SK-N-SH treated with all-trans-retinoic acid at 6 μM for 48 hours (cell line): ENCODE measurements at regions not wholly inside any gene's neighbourhood (a gene's known extent, or its start where the extent isn't known, plus 50 kb on each side); places are given as distances from the start of the nearest gene placed in this dataset.

Experiments
- ARNTL ChIP-seq: fragments of 450-650 bp; formaldehyde crosslinking; IDR thresholded peaks from 2 replicates; pipeline ENCODE4 v1.5.0; 2020; ENCODE audit warnings: low read depth, mild to moderate bottlenecking, moderate library complexity, borderline replicate concordance
- CSRNP3 ChIP-seq: fragments of 250-450 bp; sonication (Bioruptor Pico); IDR thresholded peaks from 2 replicates; pipeline ENCODE4 v1.5.1; 2021; ENCODE audit warnings: mild to moderate bottlenecking, moderate library complexity
- ESRRG ChIP-seq: fragments of 250-450 bp; sonication (Bioruptor Pico); IDR thresholded peaks from 2 replicates; pipeline ENCODE4 v1.6.1; 2021; ENCODE audit warnings: mild to moderate bottlenecking
- GLIS3 ChIP-seq: fragments of 250-450 bp; sonication (Bioruptor Pico); IDR thresholded peaks from 2 replicates; pipeline ENCODE4 v1.5.0; 2020; ENCODE audit warnings: mild to moderate bottlenecking, moderate library complexity
- RARB ChIP-seq: fragments of 250-450 bp; sonication (Bioruptor Pico); IDR thresholded peaks from 2 replicates; pipeline ENCODE4 v1.8.0; 2021; ENCODE audit warnings: mild to moderate bottlenecking, moderate library complexity
- SNAI2 ChIP-seq: fragments of 250-450 bp; sonication (Bioruptor Pico); IDR thresholded peaks from 2 replicates; pipeline ENCODE4 v1.5.0; 2020; ENCODE audit warnings: mild to moderate bottlenecking, moderate library complexity
- TCF4 ChIP-seq: fragments of 250-450 bp; sonication (Bioruptor Pico); IDR thresholded peaks from 2 replicates; pipeline ENCODE4 v1.8.0; 2021; ENCODE audit warnings: mild to moderate bottlenecking, moderate library complexity, borderline replicate concordance
- ZFP3 ChIP-seq: fragments of 250-450 bp; sonication (Bioruptor Pico); IDR thresholded peaks from 2 replicates; pipeline ENCODE4 v1.5.0; 2020; ENCODE audit warnings: mild to moderate bottlenecking, moderate library complexity
- ZNF8 ChIP-seq: fragments of 450-650 bp; formaldehyde crosslinking; IDR thresholded peaks from 2 replicates; pipeline ENCODE4 v1.5.0; 2020; ENCODE audit warnings: mild to moderate bottlenecking, moderate library complexity
- TF ChIP-seq, protein P1 (sequence below): fragments of 250-450 bp; sonication (Bioruptor Pico); IDR thresholded peaks from 2 replicates; pipeline ENCODE4 v1.8.0; 2021; ENCODE audit warnings: low read depth, mild to moderate bottlenecking, moderate library complexity, borderline replicate concordance

DNA sequence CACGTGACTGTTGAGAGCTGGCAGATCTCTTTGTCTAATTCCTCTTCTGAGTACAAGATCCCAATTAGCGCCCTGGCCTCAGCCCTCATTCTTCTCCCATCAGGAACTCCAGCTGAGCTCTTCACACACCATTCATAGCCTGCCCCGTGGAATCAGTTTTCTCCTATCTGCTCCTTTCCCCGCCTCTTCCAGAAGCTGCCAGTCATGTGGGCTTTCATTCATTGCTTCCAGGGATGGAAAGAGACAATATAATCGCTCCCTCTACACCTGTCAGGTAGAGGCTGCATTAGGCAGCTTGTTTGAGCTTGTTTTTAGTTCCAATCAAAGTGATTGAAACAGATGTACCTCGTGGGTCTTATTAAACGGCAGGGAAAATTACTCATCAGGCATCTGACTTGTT lies 515.8 kb downstream of the TYW1 start:
- TF ChIP-seq ZNF8 (no peak), CSRNP3 (CRISPR knock-in tag) (no peak), ARNTL (no peak), GLIS3 (CRISPR knock-in tag) (no peak), ESRRG (no peak), RARB (CRISPR knock-in tag) (no peak), ZFP3 (no peak), SNAI2 (CRISPR knock-in tag) (no peak), TCF4 (CRISPR knock-in tag) (no peak)
- TF ChIP-seq, protein P1, sequence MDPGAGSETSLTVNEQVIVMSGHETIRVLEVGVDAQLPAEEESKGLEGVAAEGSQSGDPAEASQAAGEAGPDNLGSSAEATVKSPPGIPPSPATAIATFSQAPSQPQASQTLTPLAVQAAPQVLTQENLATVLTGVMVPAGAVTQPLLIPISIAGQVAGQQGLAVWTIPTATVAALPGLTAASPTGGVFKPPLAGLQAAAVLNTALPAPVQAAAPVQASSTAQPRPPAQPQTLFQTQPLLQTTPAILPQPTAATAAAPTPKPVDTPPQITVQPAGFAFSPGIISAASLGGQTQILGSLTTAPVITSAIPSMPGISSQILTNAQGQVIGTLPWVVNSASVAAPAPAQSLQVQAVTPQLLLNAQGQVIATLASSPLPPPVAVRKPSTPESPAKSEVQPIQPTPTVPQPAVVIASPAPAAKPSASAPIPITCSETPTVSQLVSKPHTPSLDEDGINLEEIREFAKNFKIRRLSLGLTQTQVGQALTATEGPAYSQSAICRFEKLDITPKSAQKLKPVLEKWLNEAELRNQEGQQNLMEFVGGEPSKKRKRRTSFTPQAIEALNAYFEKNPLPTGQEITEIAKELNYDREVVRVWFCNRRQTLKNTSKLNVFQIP, result no peak
